HG03066 (cell line): ENCODE measurements at regions not wholly inside any gene's neighbourhood (a gene's known extent, or its start where the extent isn't known, plus 50 kb on each side); places are given as distances from the start of the nearest gene placed in this dataset.
"Not testable (repeated sequence)": the region's sequence is repeated elsewhere in the genome, so short reads cannot be mapped to it uniquely, and the experiment has no call there.

Experiments
- ATAC-seq: cut with Tn5 transposase; IDR thresholded peaks from one replicate; pipeline ENCODE4 v1.9.1; 2021; ENCODE audit warnings: low read depth; ENCODE audit not compliant: unreplicated experiment

- ATAC-seq = no peak
Observed at GRCh38 chr4:140219567-140219966, 65.6 kb upstream of the MAML3 start.

DNA sequence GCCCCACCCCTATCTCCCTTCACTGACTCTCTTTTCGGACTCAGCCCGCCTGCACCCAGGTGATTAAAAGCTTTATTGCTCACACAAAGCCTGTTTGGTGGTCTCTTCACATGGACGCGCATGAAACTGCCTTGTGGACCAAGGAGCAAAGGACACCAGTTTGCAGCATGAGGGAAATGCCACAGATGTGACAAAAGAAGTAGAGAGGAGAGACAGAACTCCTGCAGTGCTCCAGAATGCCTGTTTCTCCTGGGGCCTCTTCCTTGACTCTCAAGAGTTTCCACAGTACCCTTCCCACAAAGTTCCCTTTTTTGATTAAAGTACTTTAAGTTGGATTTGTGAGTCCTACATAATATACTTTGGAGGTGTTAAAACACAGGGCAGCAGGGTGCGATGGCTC is 65.1 kb upstream of the MAML3 start:
- not testable (repeated sequence) for ATAC-seq

DNA sequence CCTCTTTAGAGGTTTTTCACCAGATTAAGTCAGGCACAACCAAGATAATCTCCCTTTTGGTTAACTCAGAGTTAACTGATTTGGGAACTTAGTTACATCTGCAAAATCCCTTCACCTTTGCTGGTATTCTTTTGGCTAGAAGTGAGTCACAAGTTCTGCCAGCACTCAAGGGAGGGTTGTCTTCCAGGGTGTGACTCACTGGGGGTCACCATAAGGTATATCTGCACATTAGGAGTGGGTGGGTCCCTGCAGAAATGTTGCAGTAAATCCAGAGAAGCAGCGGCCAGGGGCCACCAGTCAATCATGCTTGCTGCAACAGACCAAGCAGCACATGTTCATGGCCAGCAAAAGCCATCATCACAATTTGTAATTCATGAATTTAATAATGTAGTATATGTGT is 59.8 kb upstream of the MAML3 start:
- no peak for ATAC-seq

- no peak for ATAC-seq
Observed at GRCh38 chr4:140213116-140213515, 59.1 kb upstream of the MAML3 start.

GRCh38 chr4:140212646-140213045 is 58.7 kb upstream of the MAML3 start:
- ATAC-seq = no peak

DNA sequence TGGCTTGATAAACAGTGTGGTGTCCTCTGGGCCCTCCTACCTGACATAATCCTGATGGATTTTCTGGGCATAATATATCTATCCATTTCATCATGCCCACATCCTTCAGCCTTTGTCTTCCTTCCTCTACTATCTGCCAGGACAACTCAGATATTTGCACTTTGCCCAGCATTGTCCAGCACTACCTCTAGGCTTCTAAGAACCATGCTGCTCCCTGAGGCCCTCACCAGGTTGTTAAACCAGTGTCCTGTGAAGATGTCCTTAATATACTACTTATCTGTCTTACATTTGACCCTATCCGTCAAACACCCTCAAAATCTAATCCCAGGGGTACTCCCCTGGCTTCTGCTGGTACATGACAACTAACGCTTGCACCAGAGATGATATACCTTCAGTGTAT is 58.2 kb upstream of the MAML3 start:
- ATAC-seq = no peak

DNA sequence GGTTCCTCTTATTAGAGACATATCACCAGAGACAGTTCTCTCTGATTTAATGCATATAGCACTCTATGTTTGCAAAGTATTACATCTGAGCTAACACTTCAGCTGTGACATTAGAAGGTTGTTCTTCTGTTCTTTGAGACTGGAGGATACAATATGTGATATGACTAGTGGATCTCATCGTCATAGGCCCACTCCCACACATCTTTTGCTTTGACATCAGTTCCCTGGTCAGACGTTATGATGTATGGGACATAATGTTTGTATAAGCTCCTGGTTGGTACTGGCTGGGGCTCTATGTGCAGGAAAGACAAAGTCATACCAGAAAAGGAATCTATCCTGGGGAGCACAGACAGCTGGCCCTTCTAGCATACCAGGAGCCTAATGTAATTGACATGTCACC is 57.7 kb upstream of the MAML3 start:
- no peak for ATAC-seq

GRCh38 chr4:140211161-140211560 is 57.2 kb upstream of the MAML3 start:
- ATAC-seq = no peak

- no peak for ATAC-seq
Observed at GRCh38 chr4:140208921-140209320, 54.9 kb upstream of the MAML3 start.
